ENCODE measurements at regions not wholly inside any gene's neighbourhood (a gene's known extent, or its start where the extent isn't known, plus 50 kb on each side); places are given as distances from the start of the nearest gene placed in this dataset.

GRCh38 chr2:226623587-226624368, 175.8 kb downstream of the IRS1 start:
- WGBS, result 82% methylated on average over 13 of the region's 13 CpGs
- Histone ChIP-seq H3K27ac (replicated peaks in 1 of 4) (peak overlapping the region in 3 of 4 donors; percentile 30 to 54 (median 52)), H3K36me3 (no peaks in the 10 kb centered on the region), H3K9me3 (no peaks in the 10 kb centered on the region), H3K27me3 (no peaks in the 10 kb centered on the region), H3K4me3 (no peak overlapping the region), H3K4me1 (peaks cover 0 to 25% (median 17%) of the 10 kb centered on the region in 4 donors)
- TF ChIP-seq CTCF (IDR thresholded peaks at IDR 0.05) (no peak), POLR2AphosphoS5 (IDR thresholded peaks at IDR 0.05) (no peak), EP300 (IDR thresholded peaks at IDR 0.05) (no peak), POLR2A (IDR thresholded peaks at IDR 0.05; ENCODE audit: low read depth) (no peak)
- intact Hi-C loops (cut with DNase I), result loop anchor here (10.0 kb wide), 1 partner anchor 171 kb away; the partner anchor contains the start of gene IRS1
- DNase-seq (ENCODE audit: extremely low spot score), result no peak

GRCh38 chr2:226622484-226622883, 177.1 kb downstream of the IRS1 start:
- WGBS, result 100% methylated on average over 2 of the region's 2 CpGs
- TF ChIP-seq POLR2AphosphoS5 (IDR thresholded peaks at IDR 0.05) (no peak), POLR2A (IDR thresholded peaks at IDR 0.05; ENCODE audit: low read depth) (no peak), EP300 (IDR thresholded peaks at IDR 0.05) (no peak), CTCF (IDR thresholded peaks at IDR 0.05) (peak in 1 of 3 experiments; percentile 26)
- H3K36me3 ChIP-seq, result no peaks in the 10 kb centered on the region
- peaks cover 0 to 27% (median 17%) of the 10 kb centered on the region in 4 donors for H3K4me1 ChIP-seq
- H3K4me3 ChIP-seq, result no peak overlapping the region
- no peaks in the 10 kb centered on the region for H3K9me3 ChIP-seq
- H3K27me3 ChIP-seq, result no peaks in the 10 kb centered on the region
- intact Hi-C loops (cut with DNase I), result loop anchor here (10.0 kb wide), 1 partner anchor 172 kb away; the partner anchor contains the start of gene IRS1
- no peak overlapping the region for H3K27ac ChIP-seq (replicated peaks in 1 of 4)
- no peak for DNase-seq (ENCODE audit: extremely low spot score)

GRCh38 chr2:226620176-226620575, 179.4 kb downstream of the IRS1 start:
- Histone ChIP-seq H3K4me3 (no peak overlapping the region), H3K27me3 (no peaks in the 10 kb centered on the region), H3K4me1 (peaks cover 0 to 27% (median 15%) of the 10 kb centered on the region in 4 donors), H3K27ac (replicated peaks in 1 of 4) (no peak overlapping the region), H3K9me3 (no peaks in the 10 kb centered on the region), H3K36me3 (no peaks in the 10 kb centered on the region)
- TF ChIP-seq POLR2AphosphoS5 (IDR thresholded peaks at IDR 0.05) (no peak), EP300 (IDR thresholded peaks at IDR 0.05) (no peak), POLR2A (IDR thresholded peaks at IDR 0.05; ENCODE audit: low read depth) (no peak), CTCF (IDR thresholded peaks at IDR 0.05) (no peak)
- intact Hi-C loops (cut with DNase I), result loop anchor here (10.0 kb wide), 1 partner anchor 175 kb away; the partner anchor contains the start of gene IRS1
- 94% methylated on average over 3 of the region's 3 CpGs for WGBS
- no peak for DNase-seq (ENCODE audit: extremely low spot score)

GRCh38 chr2:226619707-226620106, 179.9 kb downstream of the IRS1 start:
- Histone ChIP-seq H3K36me3 (no peaks in the 10 kb centered on the region), H3K27ac (replicated peaks in 1 of 4) (no peak overlapping the region), H3K4me1 (peaks cover 0 to 27% (median 15%) of the 10 kb centered on the region in 4 donors), H3K27me3 (no peaks in the 10 kb centered on the region), H3K9me3 (no peaks in the 10 kb centered on the region), H3K4me3 (no peak overlapping the region)
- DNase-seq (ENCODE audit: extremely low spot score), result no peak
- WGBS, result 96% methylated on average over 3 of the region's 3 CpGs
- intact Hi-C loops (cut with DNase I), result loop anchor here (10.0 kb wide), 1 partner anchor 175 kb away; the partner anchor contains the start of gene IRS1
- TF ChIP-seq CTCF (IDR thresholded peaks at IDR 0.05) (no peak), POLR2A (IDR thresholded peaks at IDR 0.05; ENCODE audit: low read depth) (no peak), EP300 (IDR thresholded peaks at IDR 0.05) (no peak), POLR2AphosphoS5 (IDR thresholded peaks at IDR 0.05) (no peak)

All from esophagus muscularis mucosa (tissue), 4 donors.